MM.1S (cell line): ENCODE measurements at regions not wholly inside any gene's neighbourhood (a gene's known extent, or its start where the extent isn't known, plus 50 kb on each side); places are given as distances from the start of the nearest gene placed in this dataset.

ENCODE experiments used
- DNase-seq: peaks from one replicate; pipeline ENCODE4 v3.0.0-alpha.2; 2015
- H2AFZ ChIP-seq: fragments of 300-600 bp; sonication (generic); 2 replicates; pipeline ENCODE4 v1.6.0; 2016; ENCODE audit warnings: antibody characterized with exemption, low read length
- H3F3A ChIP-seq: fragments of 300-600 bp; sonication (generic); 2 replicates; pipeline ENCODE4 v1.6.1; 2016; ENCODE audit warnings: mild to moderate bottlenecking, antibody characterized with exemption, low read length, moderate library complexity, mixed read lengths; ENCODE audit not compliant: insufficient read depth
- H3K27ac ChIP-seq: fragments of 300-600 bp; sonication (generic); 2 replicates; pipeline ENCODE4 v1.5.1; 2016; ENCODE audit warnings: mild to moderate bottlenecking, low read length
- H3K27me3 ChIP-seq: fragments of 300-600 bp; sonication (generic); replicated peaks from 2 replicates; pipeline ENCODE4 v1.6.0; 2016; ENCODE audit warnings: low read length; ENCODE audit not compliant: insufficient read depth
- H3K36me3 ChIP-seq: fragments of 300-600 bp; sonication (generic); replicated peaks from 2 replicates; pipeline ENCODE4 v1.6.1; 2016; ENCODE audit warnings: mild to moderate bottlenecking, low read length, mixed read lengths; ENCODE audit not compliant: insufficient read depth
- H3K4me1 ChIP-seq: fragments of 300-600 bp; sonication (generic); 2 replicates; pipeline ENCODE4 v1.6.1; 2016; ENCODE audit warnings: low read length, mixed read lengths
- H3K4me2 ChIP-seq: fragments of 300-600 bp; sonication (generic); 2 replicates; pipeline ENCODE4 v1.6.0; 2016; ENCODE audit warnings: low read depth, low read length
- H3K4me3 ChIP-seq: fragments of 300-600 bp; sonication (generic); 2 replicates; pipeline ENCODE4 v1.5.1; 2016; ENCODE audit warnings: low read length, mixed read lengths
- H3K79me2 ChIP-seq: fragments of 300-600 bp; sonication (generic); 2 replicates; pipeline ENCODE4 v1.6.1; 2016; ENCODE audit warnings: mixed run types, low read length, mixed read lengths
- H3K9ac ChIP-seq: fragments of 300-600 bp; sonication (generic); 2 replicates; pipeline ENCODE4 v1.6.1; 2016; ENCODE audit warnings: low read length, mixed read lengths
- H3K9me2 ChIP-seq: fragments of 300-600 bp; sonication (generic); replicated peaks from 2 replicates; pipeline ENCODE4 v1.6.1; 2016; ENCODE audit warnings: mild to moderate bottlenecking, low read length, mixed read lengths; ENCODE audit not compliant: insufficient read depth
- H3K9me3 ChIP-seq: fragments of 300-600 bp; sonication (generic); replicated peaks from 2 replicates; pipeline ENCODE4 v1.6.1; 2016; ENCODE audit warnings: mild to moderate bottlenecking, low read length, mixed read lengths; ENCODE audit not compliant: insufficient read depth
- H4K20me1 ChIP-seq: fragments of 300-600 bp; sonication (generic); 2 replicates; pipeline ENCODE4 v1.6.1; 2016; ENCODE audit warnings: mild to moderate bottlenecking, low read length, moderate library complexity, mixed read lengths; ENCODE audit not compliant: insufficient read depth
- EZH2 ChIP-seq: fragments of 300-600 bp; sonication (generic); optimal IDR thresholded peaks from 2 replicates; pipeline ENCODE3; 2017; ENCODE audit warnings: low read depth, mild to moderate bottlenecking, antibody characterized with exemption, low read length, mixed read lengths
- EZH2phosphoT487 ChIP-seq: fragments of 300-600 bp; sonication (generic); IDR thresholded peaks from 2 replicates; pipeline ENCODE4 v1.6.1; 2018; ENCODE audit warnings: antibody characterized with exemption, low read length
- TF ChIP-seq, protein P1 (sequence below): fragments of 300-600 bp; sonication (generic); IDR thresholded peaks from 2 replicates; pipeline ENCODE4 v1.5.1; 2016; ENCODE audit warnings: antibody characterized with exemption, low read length, mixed read lengths

DNA sequence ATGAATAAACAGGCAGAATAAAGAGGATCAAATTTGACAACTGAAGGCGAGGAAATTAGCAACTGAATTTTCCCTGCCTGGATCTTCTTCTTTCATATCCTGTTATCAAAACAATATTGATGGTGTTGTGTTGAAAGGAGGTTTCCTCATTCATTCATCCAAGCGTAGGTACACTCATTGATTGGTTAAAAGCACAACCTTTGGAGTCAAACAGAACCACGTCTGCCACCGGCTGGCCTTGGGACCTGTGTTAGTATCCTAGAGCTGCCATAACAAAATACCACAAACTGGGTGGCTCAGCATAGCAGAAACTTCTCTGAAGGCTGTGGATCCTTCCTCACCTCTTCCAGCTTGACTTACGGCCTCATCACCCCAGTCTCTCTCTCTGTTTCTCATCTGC is 268.6 kb upstream of the PWP1 start:
- TF ChIP-seq, protein P1, sequence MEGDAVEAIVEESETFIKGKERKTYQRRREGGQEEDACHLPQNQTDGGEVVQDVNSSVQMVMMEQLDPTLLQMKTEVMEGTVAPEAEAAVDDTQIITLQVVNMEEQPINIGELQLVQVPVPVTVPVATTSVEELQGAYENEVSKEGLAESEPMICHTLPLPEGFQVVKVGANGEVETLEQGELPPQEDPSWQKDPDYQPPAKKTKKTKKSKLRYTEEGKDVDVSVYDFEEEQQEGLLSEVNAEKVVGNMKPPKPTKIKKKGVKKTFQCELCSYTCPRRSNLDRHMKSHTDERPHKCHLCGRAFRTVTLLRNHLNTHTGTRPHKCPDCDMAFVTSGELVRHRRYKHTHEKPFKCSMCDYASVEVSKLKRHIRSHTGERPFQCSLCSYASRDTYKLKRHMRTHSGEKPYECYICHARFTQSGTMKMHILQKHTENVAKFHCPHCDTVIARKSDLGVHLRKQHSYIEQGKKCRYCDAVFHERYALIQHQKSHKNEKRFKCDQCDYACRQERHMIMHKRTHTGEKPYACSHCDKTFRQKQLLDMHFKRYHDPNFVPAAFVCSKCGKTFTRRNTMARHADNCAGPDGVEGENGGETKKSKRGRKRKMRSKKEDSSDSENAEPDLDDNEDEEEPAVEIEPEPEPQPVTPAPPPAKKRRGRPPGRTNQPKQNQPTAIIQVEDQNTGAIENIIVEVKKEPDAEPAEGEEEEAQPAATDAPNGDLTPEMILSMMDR: no peak
- TF ChIP-seq EZH2phosphoT487 (no peak), EZH2 (no peak)
- no peak for DNase-seq
- no peak overlapping the region for H3K9ac ChIP-seq
- no peaks in the 10 kb centered on the region for H3K4me1 ChIP-seq
- no peak overlapping the region for H3K27ac ChIP-seq
- no peaks in the 10 kb centered on the region for H3K27me3 ChIP-seq
- H3K4me2 ChIP-seq: no peak overlapping the region
- no peaks in the 10 kb centered on the region for H3K79me2 ChIP-seq
- no peaks in the 10 kb centered on the region for H3K9me3 ChIP-seq
- no peaks in the 10 kb centered on the region for H4K20me1 ChIP-seq
- no peak overlapping the region for H3K4me3 ChIP-seq
- H2AFZ ChIP-seq: no peak overlapping the region
- no peaks in the 10 kb centered on the region for H3K9me2 ChIP-seq
- no peaks in the 10 kb centered on the region for H3F3A ChIP-seq
- H3K36me3 ChIP-seq: no peaks in the 10 kb centered on the region

DNA sequence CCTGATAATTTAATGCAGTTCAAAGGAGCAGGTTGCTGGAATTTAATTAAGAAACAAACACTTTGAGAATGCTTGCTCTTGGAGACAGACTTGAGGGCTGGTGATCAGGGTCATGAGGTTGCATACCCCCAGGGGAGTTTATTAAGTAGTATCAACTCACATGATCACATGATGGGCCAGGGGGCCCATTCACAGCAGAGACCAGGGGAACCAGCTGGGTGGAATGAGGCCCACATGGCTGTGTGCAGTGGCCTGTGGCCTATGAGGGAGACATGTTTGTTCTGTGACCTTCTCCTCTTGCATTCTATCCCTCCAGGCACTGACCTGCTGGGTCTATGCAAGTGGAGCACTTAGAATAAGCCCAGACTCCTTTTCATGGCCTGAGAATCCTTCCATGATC is 266.6 kb upstream of the PWP1 start:
- H3K27me3 ChIP-seq: no peaks in the 10 kb centered on the region
- TF ChIP-seq EZH2 (no peak), EZH2phosphoT487 (no peak)
- TF ChIP-seq, protein P1: no peak
- H3F3A ChIP-seq: no peaks in the 10 kb centered on the region
- H3K4me1 ChIP-seq: no peaks in the 10 kb centered on the region
- H3K9me3 ChIP-seq: no peaks in the 10 kb centered on the region
- no peaks in the 10 kb centered on the region for H3K79me2 ChIP-seq
- DNase-seq: no peak
- H3K4me2 ChIP-seq: no peak overlapping the region
- no peak overlapping the region for H3K4me3 ChIP-seq
- H2AFZ ChIP-seq: no peak overlapping the region
- H3K9ac ChIP-seq: no peak overlapping the region
- H3K9me2 ChIP-seq: no peaks in the 10 kb centered on the region
- no peaks in the 10 kb centered on the region for H3K36me3 ChIP-seq
- H4K20me1 ChIP-seq: no peaks in the 10 kb centered on the region
- H3K27ac ChIP-seq: no peak overlapping the region

DNA sequence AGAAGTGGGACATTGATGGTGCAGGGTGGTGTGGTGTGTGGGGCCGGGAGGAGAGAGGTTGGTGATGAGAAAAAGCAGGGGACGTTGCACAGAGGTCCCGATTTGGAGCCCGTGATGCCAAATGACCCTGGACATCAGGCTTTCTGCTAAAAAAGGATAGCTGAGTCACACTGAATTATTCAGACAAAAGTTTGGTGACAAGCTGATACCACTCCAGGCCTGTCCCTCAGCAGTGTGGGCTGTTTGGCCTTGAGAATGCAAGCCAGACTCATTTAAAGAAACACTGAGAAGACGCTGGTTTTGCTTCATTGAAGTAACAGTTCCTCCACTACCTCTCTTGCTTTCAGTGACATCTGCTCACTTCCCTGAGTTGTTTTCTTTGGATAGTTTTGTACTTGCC is 262.1 kb upstream of the PWP1 start:
- Histone ChIP-seq H3K4me3 (no peak overlapping the region), H3K9ac (no peak overlapping the region), H3K36me3 (no peaks in the 10 kb centered on the region), H3K9me3 (no peaks in the 10 kb centered on the region), H4K20me1 (no peaks in the 10 kb centered on the region), H3K4me1 (no peaks in the 10 kb centered on the region), H3K27me3 (no peaks in the 10 kb centered on the region), H3K27ac (no peak overlapping the region), H3F3A (no peaks in the 10 kb centered on the region), H3K79me2 (no peaks in the 10 kb centered on the region), H3K9me2 (no peaks in the 10 kb centered on the region), H2AFZ (no peak overlapping the region), H3K4me2 (no peak overlapping the region)
- TF ChIP-seq EZH2 (no peak), EZH2phosphoT487 (no peak)
- TF ChIP-seq, protein P1: no peak
- no peak for DNase-seq
